GM12878 (cell line): ENCODE measurements at regions not wholly inside any gene's neighbourhood (a gene's known extent, or its start where the extent isn't known, plus 50 kb on each side); places are given as distances from the start of the nearest gene placed in this dataset.

Experiments
- ATAC-seq: fragments of 200-7000 bp; cut with Tn5 transposase; 3 replicates; pipeline ENCODE4 v1.9.1; 2020; ENCODE audit warnings: mild to moderate bottlenecking, moderate library complexity
- BruUV-seq: library from RNA; stranded (reverse); fragments of 400-500 nt; replicated peaks from 2 replicates; lab custom pipeline; 2021; lab: Mats Ljungman, UMichigan
- CTCF ChIA-PET: fragments of 300-600 bp; sonication (Branson Sonifier 250); formaldehyde crosslinking; extraction: SDS; loops from one replicate; lab custom pipeline; 2021; ENCODE audit warnings: inconsistent platforms; lab: Yijun Ruan, JAX
- POLR2A ChIA-PET: fragments of 350-600 bp; formaldehyde crosslinking; extraction: SDS; loops from one replicate; lab custom pipeline; 2021; ENCODE audit warnings: inconsistent platforms; lab: Charles Lee
- RAD21 ChIA-PET: fragments of 300-600 bp; sonication (Branson Sonifier 250); formaldehyde crosslinking; loops from one replicate; lab custom pipeline; 2023; ENCODE audit warnings: antibody characterized with exemption; ENCODE audit not compliant: unreplicated experiment; lab: Charles Lee
- SMC1A ChIA-PET: fragments of 300-600 bp; sonication (Branson Sonifier 250); formaldehyde crosslinking; loops from one replicate; lab custom pipeline; 2023; ENCODE audit not compliant: unreplicated experiment, uncharacterized antibody; lab: Charles Lee
- DNase-seq: peaks from one replicate; pipeline ENCODE4 v3.0.0-alpha.2; 2011; ENCODE audit warnings: low read depth, low spot score
- FAIRE-seq: peaks from 3 replicates; lab custom pipeline; 2011; peaks lifted over from hg19 to GRCh38; lab: Jason Lieb, UNC
- H2AFZ ChIP-seq: 2 replicates; pipeline ENCODE4 v1.6.0; 2011; ENCODE audit warnings: low read depth, low read length, control low read depth; ENCODE audit not compliant: control insufficient read depth
- H3K27ac ChIP-seq: 2 replicates; pipeline ENCODE4 v1.5.1; 2011; ENCODE audit warnings: control low read depth; ENCODE audit not compliant: control insufficient read depth, insufficient read depth
- H3K27me3 ChIP-seq, 2 experiments: replicated peaks in 1 of 2; 2 replicates each; pipeline versions ENCODE4 v1.6.0 to v1.6.1; 2011; ENCODE audit warnings: low read length in 1 of 2; ENCODE audit not compliant: control insufficient read depth in 2 of 2, insufficient read depth in 2 of 2
- H3K36me3 ChIP-seq, 2 experiments: 2 replicates each; pipeline ENCODE4 v1.5.1; 2011; ENCODE audit warnings: low read length in 1 of 2; ENCODE audit not compliant: control insufficient read depth in 2 of 2, insufficient read depth in 2 of 2
- H3K4me1 ChIP-seq: 2 replicates; pipeline ENCODE4 v1.6.1; 2011; ENCODE audit warnings: mild to moderate bottlenecking, low read length, moderate library complexity, mixed read lengths; ENCODE audit not compliant: control insufficient read depth, insufficient read depth
- H3K4me2 ChIP-seq: 2 replicates; pipeline ENCODE4 v1.6.0; 2011; ENCODE audit warnings: control low read depth; ENCODE audit not compliant: control insufficient read depth, insufficient read depth
- H3K4me3 ChIP-seq: fragments of 200-600 bp; sonication (generic); 2 replicates; pipeline ENCODE4 v1.5.1; 2016
- H3K79me2 ChIP-seq: 2 replicates; pipeline ENCODE4 v1.6.0; 2011; ENCODE audit warnings: low read length; ENCODE audit not compliant: control insufficient read depth, insufficient read depth
- H3K9ac ChIP-seq: 2 replicates; pipeline ENCODE4 v1.8.0; 2011; ENCODE audit warnings: low read length, control low read depth, mixed read lengths; ENCODE audit not compliant: control insufficient read depth, insufficient read depth
- H3K9me3 ChIP-seq: replicated peaks from 3 replicates; pipeline ENCODE4 v1.5.1; 2011; ENCODE audit warnings: mild to moderate bottlenecking, low read length; ENCODE audit not compliant: control insufficient read depth, insufficient read depth
- H4K20me1 ChIP-seq: 2 replicates; pipeline ENCODE4 v1.6.0; 2011; ENCODE audit not compliant: control insufficient read depth, insufficient read depth
- E2F4 ChIP-seq: IDR thresholded peaks from 2 replicates; pipeline ENCODE4 v1.6.1; 2012; ENCODE audit warnings: low read depth, low read length, improper control_type of control experiment
- NR2F1 ChIP-seq: fragments of 450-650 bp; conservative IDR thresholded peaks from 2 replicates; pipeline ENCODE4 v1.6.1; 2017; ENCODE audit warnings: mild to moderate bottlenecking
- PKNOX1 ChIP-seq: fragments of 450-650 bp; IDR thresholded peaks from 2 replicates; pipeline ENCODE4 v1.6.1; 2016; ENCODE audit warnings: mild to moderate bottlenecking
- ZBTB4 ChIP-seq: fragments of 450-650 bp; formaldehyde crosslinking; IDR thresholded peaks from 2 replicates; pipeline ENCODE4 v1.4.0; 2022; ENCODE audit warnings: mild to moderate bottlenecking, moderate library complexity
- WGBS: methylation state at CpG from one replicate; pipeline ENCODE4 v1.1.6; 2016; ENCODE audit warnings: low lambda C conversion rate; ENCODE audit not compliant: insufficient replicate concordance, insufficient coverage; ENCODE audit errors: missing lambda C conversion rate; 5-methylcytosine and 5-hydroxymethylcytosine counted together
- in situ Hi-C: fragments of 300-500 bp; cut with MboI; formaldehyde crosslinking; loops from 9 replicates; pipeline ENCODE4 v1.14.3; 2018; ENCODE audit warnings: mixed read lengths
- intact Hi-C: fragments of 100-400 bp; cut with micrococcal nuclease; formaldehyde crosslinking; loops from one replicate; pipeline ENCODE4 v1.14.2; 2022; ENCODE audit not compliant: unreplicated experiment

- H3K27ac ChIP-seq = no peak overlapping the region
- no peak for ATAC-seq
- WGBS = 52% methylated on average over 12 of the region's 12 CpGs
- BruUV-seq = no TSS peak
- POLR2A ChIA-PET = no interaction called here
- RAD21 ChIA-PET = no interaction called here
- H3K4me3 ChIP-seq = no peak overlapping the region
- no peaks in the 10 kb centered on the region for H3K27me3 ChIP-seq
- in situ Hi-C loops = no loop called here
- intact Hi-C loops = no loop called here
- no peaks in the 10 kb centered on the region for H3K4me1 ChIP-seq
- H2AFZ ChIP-seq = no peak overlapping the region
- CTCF ChIA-PET = interaction anchor here (0.7 kb wide), 1 partner anchor 1993 kb away, joined by 3 read pairs; no protein-coding TSS in a partner anchor
- no peak for TF ChIP-seq PKNOX1
- SMC1A ChIA-PET = no interaction called here
- DNase-seq = no peak
- no peak for FAIRE-seq
- H3K9ac ChIP-seq = no peak overlapping the region
- no peaks in the 10 kb centered on the region for H3K79me2 ChIP-seq
- no peak overlapping the region for H3K4me2 ChIP-seq
- H3K9me3 ChIP-seq = no peaks in the 10 kb centered on the region
- H3K36me3 ChIP-seq = no peaks in the 10 kb centered on the region
- no peaks in the 10 kb centered on the region for H4K20me1 ChIP-seq
These were observed 103.8 kb upstream of the LIFR start for GRCh38 chr5:38660194-38660668.

- H3K4me1 ChIP-seq = no peaks in the 10 kb centered on the region
- ATAC-seq (no peak), FAIRE-seq (no peak), DNase-seq (no peak)
- no peak for TF ChIP-seq E2F4
- TF ChIP-seq ZBTB4 = no peak
- no peak for TF ChIP-seq NR2F1
- H3K27ac ChIP-seq = no peak overlapping the region
- SMC1A ChIA-PET = interaction anchor here (1.0 kb wide), 1 partner anchor 51 kb away, joined by 3 read pairs; no protein-coding TSS in a partner anchor
- H3K9me3 ChIP-seq = no peaks in the 10 kb centered on the region
- intact Hi-C loops = no loop called here
- POLR2A ChIA-PET = no interaction called here
- no TSS peak for BruUV-seq
- no peaks in the 10 kb centered on the region for H3K79me2 ChIP-seq
- CTCF ChIA-PET = interaction anchor here (1.7 kb wide), 1 partner anchor 221 kb away, joined by 6 read pairs; no protein-coding TSS in a partner anchor
- RAD21 ChIA-PET = no interaction called here
- H2AFZ ChIP-seq = no peak overlapping the region
- no peak overlapping the region for H3K4me2 ChIP-seq
- H3K36me3 ChIP-seq = no peaks in the 10 kb centered on the region
- 14% methylated on average over 4 of the region's 4 CpGs for WGBS
- H3K27me3 ChIP-seq = 0 out of 4 replicates have a peak, but pooled peaks cover 0 to under 1% of the 10 kb centered on the region in 2 experiments
- no peak overlapping the region for H3K9ac ChIP-seq
- H4K20me1 ChIP-seq = no peaks in the 10 kb centered on the region
- no peak overlapping the region for H3K4me3 ChIP-seq
- in situ Hi-C loops = no loop called here
These were observed 105.6 kb upstream of the LIFR start for GRCh38 chr5:38662090-38662489.
